HL-60/S4 treated with retinoic acid at 250 ng/mL for 4 days and 3 days (cell line): ENCODE measurements at regions not wholly inside any gene's neighbourhood (a gene's known extent, or its start where the extent isn't known, plus 50 kb on each side); places are given as distances from the start of the nearest gene placed in this dataset.

Source experiments
- in situ Hi-C: fragments of 300-500 bp; cut with MboI; formaldehyde crosslinking; loops from 2 replicates; pipeline ENCODE4 v1.7.0; 2022; ENCODE audit warnings: low sequenced_read_pairs

- in situ Hi-C loops: no loop called here
Observed at GRCh38 chr3:194001728-194002459, 134.1 kb upstream of the HES1 start.

- in situ Hi-C loops: no loop called here
Observed at GRCh38 chr3:194003114-194004057, 132.6 kb upstream of the HES1 start.

- in situ Hi-C loops: no loop called here
Observed at GRCh38 chr3:194005930-194006501, 129.9 kb upstream of the HES1 start.

- in situ Hi-C loops: no loop called here
Observed at GRCh38 chr3:194007592-194008337, 128.2 kb upstream of the HES1 start.

- in situ Hi-C loops: no loop called here
Observed at GRCh38 chr3:194009019-194009418, 126.9 kb upstream of the HES1 start.

GRCh38 chr3:194009892-194010533 is 125.9 kb upstream of the HES1 start:
- in situ Hi-C loops: no loop called here

- in situ Hi-C loops: no loop called here
Observed at GRCh38 chr3:194011807-194012206, 124.1 kb upstream of the HES1 start.

- in situ Hi-C loops: no loop called here
Observed at GRCh38 chr3:194013928-194014327, 122.0 kb upstream of the HES1 start.

GRCh38 chr3:194014756-194015155 is 121.2 kb upstream of the HES1 start:
- in situ Hi-C loops: no loop called here

GRCh38 chr3:194019398-194020165 is 116.4 kb upstream of the HES1 start:
- in situ Hi-C loops: no loop called here

- in situ Hi-C loops: no loop called here
Observed at GRCh38 chr3:194022052-194022451, 113.9 kb upstream of the HES1 start.

GRCh38 chr3:194022816-194023215 is 113.1 kb upstream of the HES1 start:
- in situ Hi-C loops: no loop called here

GRCh38 chr3:194023501-194024280 is 112.3 kb upstream of the HES1 start:
- in situ Hi-C loops: no loop called here

GRCh38 chr3:194025119-194025518 is 110.8 kb upstream of the HES1 start:
- in situ Hi-C loops: no loop called here

GRCh38 chr3:194025951-194026350 is 110.0 kb upstream of the HES1 start:
- in situ Hi-C loops: no loop called here

- in situ Hi-C loops: no loop called here
Observed at GRCh38 chr3:194028434-194029004, 107.4 kb upstream of the HES1 start.

GRCh38 chr3:194029846-194030245 is 106.1 kb upstream of the HES1 start:
- in situ Hi-C loops: no loop called here

- in situ Hi-C loops: no loop called here
Observed at GRCh38 chr3:194030372-194030771, 105.6 kb upstream of the HES1 start.

GRCh38 chr3:194031349-194031748 is 104.6 kb upstream of the HES1 start:
- in situ Hi-C loops: no loop called here
